SKM-1 treated with dmso at 0.1 percent for 144 hours (cell line): ENCODE measurements at regions not wholly inside any gene's neighbourhood (a gene's known extent, or its start where the extent isn't known, plus 50 kb on each side); places are given as distances from the start of the nearest gene placed in this dataset.
"Not testable (repeated sequence)": the region's sequence is repeated elsewhere in the genome, so short reads cannot be mapped to it uniquely, and the experiment has no call there.

Source experiments
- DNase-seq: peaks from one replicate; lab custom pipeline; 2025; ENCODE audit not compliant: unreplicated experiment; lab: John Stamatoyannopoulos, UW

DNA sequence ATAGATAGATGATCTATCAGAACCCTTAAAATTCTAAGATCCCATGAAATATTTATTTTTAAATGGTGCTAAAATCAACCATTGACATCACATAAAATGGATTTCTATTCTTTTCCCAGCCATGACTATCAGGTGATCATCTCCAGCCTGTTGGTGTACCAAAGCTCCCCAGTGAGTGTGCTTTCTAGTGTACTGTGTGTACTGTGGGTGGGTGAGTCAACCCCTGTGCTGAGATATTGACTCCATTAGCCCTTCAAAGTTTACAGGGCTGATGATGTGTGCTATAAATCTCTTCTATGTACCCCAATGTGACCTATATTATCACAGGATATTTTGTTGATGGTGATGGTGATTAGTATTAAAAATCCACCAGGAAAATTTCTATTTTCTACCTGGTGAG, 344.6 kb downstream of the MMUT start:
- DNase-seq = no peak

DNA sequence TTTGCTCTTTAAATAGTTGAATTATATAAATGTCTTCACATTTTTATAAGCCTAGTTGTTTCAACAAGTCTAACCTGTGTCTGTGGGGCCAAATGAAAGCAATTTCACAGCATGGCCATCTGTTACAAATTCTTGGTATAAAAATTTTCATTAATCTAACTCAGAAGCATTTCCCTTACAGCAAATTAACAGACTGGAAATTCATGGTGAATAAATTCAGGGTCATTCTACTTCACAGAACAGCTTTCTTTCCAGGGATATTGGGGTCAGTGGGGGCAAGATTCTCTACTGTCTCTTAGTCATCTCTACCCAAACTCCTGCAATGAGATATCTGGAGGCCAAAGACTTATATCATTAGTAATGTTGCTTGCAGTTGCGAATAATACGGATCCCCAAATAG, 352.1 kb downstream of the MMUT start:
- no peak for DNase-seq

DNA sequence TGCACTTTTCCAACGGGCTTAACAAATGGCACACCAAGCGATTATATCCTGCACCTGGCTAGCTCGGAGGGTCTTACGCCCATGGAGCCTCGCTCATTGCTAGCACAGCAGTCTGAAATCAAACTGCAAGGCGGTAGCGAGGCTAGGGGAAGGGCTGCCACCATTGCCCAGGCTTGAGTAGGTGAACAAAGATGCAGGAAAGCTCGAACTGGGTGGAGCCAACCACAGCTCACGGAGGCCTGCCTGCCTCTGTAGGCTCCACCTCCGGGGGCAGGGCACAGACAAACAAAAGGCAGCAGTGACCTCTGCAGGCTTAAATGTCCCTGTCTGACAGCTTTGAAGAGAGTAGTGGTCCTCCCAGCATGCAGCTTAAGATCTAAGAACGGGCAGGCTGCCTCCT, 365.4 kb downstream of the MMUT start:
- not testable (repeated sequence) for DNase-seq

DNA sequence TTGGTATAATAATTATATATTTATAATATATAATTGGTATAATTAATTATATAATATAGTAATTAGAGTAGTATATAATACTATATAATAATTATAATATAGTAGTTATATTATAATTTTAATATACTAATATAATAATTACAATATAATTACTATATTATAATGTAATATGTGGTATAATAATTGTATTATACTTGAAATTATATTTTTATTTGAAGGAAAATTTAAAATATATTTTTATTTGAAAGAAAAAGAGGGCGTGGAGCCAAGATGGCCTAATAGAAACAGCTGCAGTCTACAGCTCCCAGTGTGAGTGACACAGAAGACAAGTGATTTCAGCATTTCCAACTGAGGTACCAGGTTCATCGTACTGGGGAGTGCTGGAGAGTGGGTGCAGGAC, 365.9 kb downstream of the MMUT start:
- peak; percentile 9 for DNase-seq

DNA sequence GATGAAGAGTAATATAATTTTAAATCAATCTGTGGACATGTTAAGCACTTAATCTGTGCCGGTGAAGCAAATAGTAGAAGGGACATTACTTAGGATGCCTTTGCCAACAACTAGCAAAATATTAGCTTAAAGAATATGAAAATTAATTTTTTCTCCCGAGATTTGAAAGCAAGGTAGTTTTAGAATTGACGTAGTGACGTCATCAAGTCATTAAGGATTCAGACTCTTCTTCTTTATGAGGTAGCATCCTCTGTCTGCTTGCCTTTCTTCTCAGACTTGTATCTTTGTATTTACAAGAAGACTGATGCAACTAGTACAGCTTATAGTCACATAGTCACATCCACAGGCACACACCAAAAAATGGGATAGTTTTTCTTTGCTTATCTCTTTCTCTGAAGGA, 374.4 kb downstream of the MMUT start:
- no peak for DNase-seq

DNA sequence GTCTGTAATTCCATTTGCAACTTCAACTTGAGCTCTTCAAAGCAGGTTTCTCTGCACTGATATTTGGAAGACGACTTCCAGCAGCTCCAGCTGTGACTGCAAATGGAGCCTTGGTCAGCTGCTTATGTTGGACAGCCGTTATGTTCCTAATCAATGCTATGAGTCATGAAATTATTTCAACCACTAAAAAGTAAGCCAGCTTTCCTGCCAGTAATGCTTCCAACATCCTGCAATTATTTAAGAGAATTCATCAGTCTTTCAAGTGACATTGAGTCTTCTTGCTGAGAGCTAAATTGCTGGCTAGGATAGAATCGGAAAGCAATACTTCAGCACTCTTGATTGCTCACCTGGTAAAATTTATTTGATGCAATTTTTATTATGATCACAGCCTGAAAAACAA, 375.7 kb downstream of the MMUT start:
- DNase-seq = no peak

DNA sequence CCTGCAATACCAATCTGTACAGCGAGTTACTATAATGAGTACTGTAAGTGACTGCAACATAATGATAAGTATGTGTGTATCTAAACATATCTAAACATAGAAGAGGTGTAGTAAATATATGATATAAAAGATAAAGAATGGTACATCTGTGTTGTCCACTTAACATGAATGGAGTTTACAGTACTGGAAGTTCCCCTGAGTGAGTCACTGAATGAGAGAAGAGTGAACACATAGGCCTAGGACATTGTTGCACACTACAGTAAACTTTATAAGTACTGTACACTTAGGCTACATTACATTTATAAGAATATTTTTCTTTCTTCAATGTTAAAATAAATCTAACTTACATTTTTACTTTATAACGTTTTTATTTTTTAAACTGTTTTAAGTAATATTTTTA, 380.4 kb downstream of the MMUT start:
- no peak for DNase-seq

DNA sequence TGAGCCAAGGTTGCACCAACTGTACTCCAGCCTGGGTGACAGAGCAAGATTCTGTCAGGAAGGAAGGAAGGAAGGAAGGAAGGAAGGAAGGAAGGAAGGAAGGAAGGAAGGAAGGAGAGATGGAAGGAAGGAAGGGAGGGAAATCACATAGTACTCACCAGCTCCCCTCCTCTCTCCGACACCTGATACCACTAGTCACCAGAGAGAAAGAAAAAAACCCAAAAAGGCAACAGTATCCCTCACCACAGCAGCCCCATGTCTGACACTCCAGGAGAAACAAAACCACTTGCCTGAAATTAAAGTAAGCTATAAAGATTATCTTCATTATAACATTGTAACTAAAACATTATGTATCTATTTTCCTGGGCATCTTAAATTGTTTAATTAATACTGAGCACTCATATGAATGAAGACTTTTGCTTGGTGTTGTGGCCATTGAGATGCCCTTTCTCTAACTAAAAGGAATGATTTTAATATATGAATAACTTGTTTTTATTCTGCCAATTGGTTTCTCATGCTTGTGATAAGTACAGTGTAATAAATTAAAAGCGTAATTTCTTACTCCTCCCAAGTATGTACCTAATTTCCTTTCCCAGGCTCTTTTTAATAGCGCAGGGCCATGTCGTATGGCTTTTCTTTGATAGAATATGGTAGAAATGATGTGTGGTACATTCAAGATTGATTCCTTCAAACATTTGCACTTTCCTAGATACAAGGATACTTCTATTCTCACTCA, 390.0 kb downstream of the MMUT start:
- DNase-seq = no peak

DNA sequence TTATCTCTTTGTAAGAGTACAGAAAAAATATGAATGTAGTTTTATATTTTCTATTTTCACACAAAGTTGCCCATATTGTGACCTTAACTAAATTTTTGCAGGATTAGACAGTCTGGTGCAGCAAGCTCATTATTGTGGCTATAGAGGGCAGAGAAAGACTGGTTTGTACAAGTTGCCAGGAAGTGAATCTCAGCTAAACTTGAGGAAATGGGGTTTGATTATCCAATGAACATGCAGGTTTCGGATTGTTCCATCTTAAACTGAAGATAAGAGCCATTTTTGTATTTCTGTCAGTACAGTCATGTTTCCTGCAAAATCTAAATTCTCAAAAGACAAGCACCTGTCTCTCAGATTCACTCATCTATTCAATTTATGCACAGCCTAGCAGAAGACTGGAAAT, 390.9 kb downstream of the MMUT start:
- DNase-seq = no peak

DNA sequence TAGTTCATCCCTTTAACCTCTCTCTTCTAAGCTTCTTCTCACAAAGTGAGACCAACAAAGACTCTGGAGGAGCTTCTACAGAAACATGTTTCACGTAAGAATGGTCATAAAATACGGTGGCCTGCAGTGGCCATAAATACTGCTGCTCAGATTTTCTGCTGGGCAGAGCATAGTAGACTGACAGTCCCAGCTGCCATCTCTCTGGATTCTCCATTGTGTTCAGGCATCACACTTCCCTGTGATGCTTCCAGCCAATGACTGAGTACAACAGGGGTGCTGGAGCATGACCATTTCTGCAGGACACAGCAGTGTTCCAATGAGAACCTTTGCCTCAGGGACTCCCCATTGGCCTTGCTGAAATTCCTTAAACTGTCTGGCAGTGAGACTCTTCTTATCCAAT, 392.6 kb downstream of the MMUT start:
- DNase-seq = no peak

DNA sequence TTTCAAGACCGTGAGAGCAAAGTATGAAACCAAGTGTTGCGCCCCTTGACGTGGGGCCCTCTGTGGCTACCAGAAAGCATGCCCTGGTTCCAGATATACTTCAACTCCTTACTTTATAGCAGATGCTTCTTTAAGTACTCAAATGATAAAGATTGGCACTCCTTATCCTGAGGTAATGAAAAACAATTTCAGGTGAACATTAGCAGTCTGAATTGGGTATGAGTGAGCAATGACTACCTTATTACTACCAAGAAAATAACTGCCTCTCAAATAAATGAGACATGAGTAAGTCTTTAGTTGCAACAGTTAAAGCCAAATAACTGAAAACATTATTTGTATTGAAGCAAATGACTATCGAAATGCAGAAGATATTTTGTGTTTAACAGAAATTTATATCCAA, 408.7 kb downstream of the MMUT start:
- no peak for DNase-seq

DNA sequence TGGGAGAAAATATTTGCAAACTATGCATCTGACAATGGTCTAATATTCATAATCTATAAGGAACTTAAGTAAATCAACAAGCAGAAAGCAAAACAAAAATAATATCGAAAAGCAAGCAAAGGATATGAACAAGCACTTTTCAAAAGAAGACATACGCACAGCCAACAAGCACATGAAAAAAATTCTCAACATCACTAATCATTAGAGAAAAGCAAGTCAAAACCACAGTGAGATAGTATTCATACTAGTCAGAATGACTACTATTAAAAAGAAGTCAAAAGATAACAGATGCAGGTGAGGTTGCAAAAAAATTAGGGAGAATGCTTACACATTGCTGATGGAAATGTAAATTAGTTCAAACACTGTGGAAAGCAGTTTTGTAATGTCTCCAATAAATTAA, 410.2 kb downstream of the MMUT start:
- no peak for DNase-seq

DNA sequence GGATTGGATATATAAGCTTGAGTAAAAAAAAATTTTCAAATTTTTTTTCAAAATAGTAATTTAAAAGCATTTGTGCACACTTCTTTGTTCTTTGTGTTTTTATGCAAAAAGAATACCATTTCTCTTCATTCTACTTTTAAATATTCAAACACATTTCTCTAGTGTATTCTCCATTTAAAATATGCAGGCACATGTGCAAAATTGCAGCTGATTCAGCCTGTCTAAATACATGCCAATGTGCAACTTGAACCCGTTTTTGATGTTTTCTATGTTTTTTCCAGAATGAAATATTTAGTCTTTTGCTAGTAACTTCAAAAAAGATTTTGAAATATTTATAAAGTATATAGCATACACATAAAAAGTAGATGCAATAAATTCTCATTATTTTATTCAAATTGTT, 411.8 kb downstream of the MMUT start:
- no peak for DNase-seq

DNA sequence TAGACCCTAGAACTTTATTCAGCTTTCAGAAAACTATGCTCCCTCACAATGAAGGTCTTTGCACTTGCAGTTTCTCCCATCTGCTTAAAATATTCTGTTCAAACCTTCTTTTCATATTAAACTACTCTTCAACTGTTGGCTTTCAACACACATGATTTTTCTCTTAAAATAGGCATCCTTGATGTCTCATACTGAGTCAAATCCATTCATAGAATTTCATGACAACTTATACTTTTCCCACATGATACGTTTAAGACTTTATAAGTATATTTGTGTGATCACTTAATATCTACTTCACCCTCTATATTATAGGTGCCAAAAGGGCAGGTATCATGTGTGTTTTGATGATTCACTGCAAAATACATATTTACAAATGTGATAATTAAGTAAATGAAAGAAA, 412.5 kb downstream of the MMUT start:
- DNase-seq = no peak

DNA sequence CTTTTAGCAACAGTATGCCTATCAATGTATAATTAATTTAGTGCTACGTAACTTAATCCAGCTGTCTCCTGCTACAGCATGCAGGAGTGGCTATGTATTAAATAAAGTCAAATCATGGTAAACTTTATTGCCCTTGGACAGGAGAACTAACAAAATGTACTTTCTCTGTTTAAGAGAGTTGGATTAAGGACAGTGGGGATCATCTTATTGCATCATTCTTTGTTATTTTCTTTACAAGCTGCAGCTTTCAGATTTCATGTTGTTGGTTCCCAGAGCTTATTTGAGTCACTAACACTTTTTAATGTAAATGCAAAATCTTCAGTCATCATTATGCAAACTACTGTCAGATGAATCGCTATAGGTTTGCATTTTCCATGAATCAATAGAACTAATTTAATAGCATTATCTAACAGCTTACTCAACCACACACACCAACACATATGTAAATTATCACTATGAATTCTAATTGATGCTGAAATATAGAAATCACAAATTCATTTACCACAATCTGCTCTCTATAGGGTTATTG, 424.7 kb downstream of the MMUT start:
- DNase-seq = no peak

DNA sequence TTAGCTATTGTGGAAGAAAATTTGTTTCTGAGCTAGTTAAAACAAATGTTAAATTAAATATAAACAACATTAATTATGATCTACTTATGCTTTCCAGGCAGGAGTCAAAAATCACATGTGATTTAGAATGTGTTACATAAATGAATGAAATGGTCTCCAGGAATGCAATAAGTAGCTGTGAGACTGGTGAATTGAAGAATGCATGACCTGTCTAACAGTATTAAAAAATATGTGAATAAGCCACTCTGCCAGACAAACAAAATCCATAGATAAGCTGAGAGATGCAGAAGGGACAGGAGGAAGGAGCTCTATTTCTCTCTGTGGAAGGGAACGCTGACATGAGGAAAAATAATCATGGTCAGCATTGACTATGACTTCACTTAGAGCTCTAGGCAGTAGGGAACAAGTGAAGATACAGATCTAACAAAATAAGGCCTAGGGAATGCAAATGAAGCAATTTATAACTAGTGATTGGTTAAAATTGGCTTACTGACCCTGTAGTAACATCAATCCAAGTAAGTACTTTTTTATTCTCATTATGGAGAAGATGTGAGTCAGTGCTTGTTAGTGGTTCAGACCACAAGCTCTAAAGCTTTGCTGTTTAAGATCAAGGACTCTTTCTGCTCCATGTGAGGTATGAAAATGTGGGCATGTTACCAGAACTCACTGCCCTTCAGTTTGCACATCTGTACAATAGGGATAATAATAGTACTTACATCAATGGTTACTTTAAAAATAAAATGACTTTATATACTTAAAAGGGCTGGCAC, 432.6 kb downstream of the MMUT start:
- no peak for DNase-seq

DNA sequence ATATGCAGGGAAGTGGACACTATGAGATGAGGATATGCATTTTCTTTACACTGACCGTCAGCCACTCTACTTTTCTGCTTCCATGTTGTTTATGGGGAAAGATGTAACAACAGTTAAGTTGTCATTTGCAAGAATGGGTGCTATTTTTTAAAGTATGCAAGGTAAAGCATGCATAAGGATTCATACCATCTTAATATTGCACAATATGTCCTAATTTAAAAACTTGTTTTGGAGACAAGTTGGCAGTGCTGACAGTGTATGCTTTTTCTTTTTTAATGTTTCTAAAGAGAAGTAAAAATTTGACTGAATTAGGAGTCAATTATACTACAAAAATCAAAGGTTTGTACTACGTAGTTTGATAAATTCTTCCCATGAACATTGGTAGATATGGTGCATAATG, 435.4 kb downstream of the MMUT start:
- no peak for DNase-seq

DNA sequence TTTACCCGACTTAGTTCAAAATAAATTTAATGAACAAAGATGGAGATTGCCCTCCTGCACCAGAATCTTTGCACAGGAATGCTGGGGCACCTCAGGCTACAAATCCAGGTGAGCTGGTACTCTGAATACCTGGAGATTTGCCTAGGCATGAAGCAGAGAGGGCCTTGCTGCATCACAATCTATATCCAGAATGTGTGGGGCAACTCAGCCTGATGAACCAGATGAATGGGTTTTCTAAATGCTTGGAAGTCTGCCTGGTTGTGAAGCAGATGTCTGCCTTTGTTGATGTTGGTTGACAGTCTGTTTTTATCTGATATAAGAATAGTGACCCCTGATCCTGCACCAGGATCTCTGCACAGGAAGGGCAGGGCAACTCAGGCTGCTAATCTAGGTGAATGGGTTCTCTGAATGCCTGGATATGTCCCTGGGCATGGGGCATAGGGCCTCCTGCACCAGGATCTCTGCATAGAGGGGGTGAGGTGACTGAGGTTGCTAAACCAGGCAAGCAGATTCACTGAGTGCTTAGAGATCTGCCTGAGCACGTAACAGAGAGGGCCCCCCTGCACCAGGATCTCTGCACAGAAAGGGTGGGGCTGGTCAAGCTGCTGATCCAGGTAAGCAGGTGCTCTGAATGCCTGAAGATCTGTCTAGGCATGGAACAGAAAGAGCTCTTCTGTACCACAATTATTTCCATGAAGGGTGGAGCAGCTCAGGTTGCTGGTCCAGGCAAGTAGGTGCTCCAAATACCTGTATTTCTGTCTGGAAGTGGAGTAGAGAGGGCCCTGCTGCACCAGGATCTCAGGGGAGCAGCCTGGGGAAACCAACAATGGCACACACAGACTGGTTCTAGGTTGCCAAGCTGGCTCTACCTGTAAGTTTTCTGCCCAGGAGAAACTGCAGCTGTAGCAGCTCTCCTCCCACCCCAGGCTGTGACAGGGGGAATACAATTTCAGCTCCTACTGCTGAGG, 437.5 kb downstream of the MMUT start:
- no peak for DNase-seq

DNA sequence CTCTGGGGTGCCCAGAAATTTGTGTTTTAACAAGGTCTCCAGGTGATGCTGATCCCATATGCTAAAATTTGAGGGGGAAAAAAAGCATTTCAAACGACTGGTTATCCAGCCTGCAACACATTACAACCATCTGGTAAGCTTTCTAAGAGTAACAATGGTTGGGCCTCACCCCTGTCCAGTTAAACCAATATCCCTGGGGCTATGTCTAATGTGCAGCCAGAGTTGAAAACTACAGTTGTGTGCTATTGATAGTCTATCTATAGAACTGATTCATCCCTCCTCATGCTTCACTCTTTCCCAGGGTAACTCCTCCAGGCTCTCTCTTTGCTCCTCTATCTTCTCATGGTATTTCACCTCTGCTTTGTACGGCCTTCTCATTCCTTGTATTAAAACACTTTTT, 458.3 kb downstream of the MMUT start:
- DNase-seq = no peak

DNA sequence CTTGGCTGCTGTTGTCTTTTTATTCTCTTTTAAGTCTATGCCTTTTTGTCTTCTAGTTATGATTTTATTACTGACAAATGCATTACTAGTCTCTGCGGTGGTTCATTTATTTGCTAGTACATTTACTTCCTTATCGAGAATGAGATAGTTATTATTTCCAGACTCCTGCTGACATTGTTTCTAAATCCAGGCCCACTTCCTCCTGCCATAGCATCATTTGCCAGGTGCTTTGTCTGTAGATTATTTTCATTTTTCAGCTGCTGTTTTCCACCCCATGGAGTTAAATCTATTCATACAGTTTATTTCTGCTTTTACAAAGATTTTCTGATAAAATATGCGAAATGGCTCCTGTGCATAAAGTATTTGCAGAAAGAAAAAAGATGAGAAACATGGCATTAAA, 459.7 kb downstream of the MMUT start:
- DNase-seq = no peak

DNA sequence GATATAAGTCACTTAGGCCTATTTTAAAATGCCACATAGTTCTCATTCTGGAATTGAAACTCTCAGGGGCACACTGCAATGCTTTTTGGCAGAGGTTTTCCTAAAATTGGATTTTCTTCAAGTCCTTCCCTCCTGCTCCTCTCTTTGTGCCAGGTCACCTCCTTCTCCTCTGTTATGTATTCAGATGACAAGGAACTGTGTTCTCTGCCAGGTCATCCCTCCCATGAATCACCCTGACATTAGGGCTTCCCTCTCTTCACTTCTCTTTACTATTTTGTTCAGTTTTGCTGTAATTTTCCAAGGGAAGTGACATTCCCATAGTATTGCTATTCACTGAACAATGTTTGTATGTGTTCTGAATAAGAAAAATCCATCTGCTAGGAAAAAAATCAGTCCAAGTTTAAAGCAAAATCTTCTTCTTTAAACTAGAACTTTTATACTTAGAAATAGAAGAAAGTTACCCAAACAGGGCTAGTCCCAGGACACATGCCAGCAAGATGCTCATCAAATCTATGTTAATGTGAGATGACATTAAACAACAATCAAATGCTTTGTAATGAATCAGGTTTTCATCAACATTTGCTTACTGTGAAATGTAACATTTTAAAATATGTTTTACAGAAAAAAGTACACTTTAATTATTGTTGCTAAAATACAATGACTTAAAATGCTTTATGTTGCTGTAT, 461.1 kb downstream of the MMUT start:
- DNase-seq = no peak
